ENCODE measurements at regions not wholly inside any gene's neighbourhood (a gene's known extent, or its start where the extent isn't known, plus 50 kb on each side); places are given as distances from the start of the nearest gene placed in this dataset.

GRCh38 chr13:37168926-37169325 lies 63.5 kb upstream of the CSNK1A1L start:
- Histone ChIP-seq H3K9me2 (ENCODE audit: insufficient read depth) (no peaks in the 10 kb centered on the region), H3K4me1 (ENCODE audit: insufficient read depth) (no peaks in the 10 kb centered on the region), H3K4me3 (no peak overlapping the region), H4K20me1 (replicated peaks; ENCODE audit: insufficient read depth) (no peaks in the 10 kb centered on the region), H3F3A (replicated peaks; ENCODE audit: low read depth) (no peaks in the 10 kb centered on the region), H2AFZ (no peak overlapping the region), H3K36me3 (ENCODE audit: insufficient read depth) (no peaks in the 10 kb centered on the region), H3K27ac (ENCODE audit: low read depth) (no peak overlapping the region), H3K27me3 (ENCODE audit: insufficient read depth) (no peaks in the 10 kb centered on the region), H3K4me2 (no peak overlapping the region), H3K79me2 (replicated peaks; ENCODE audit: insufficient read depth) (no peaks in the 10 kb centered on the region)
- no peak for DNase-seq (ENCODE audit: low spot score)
- no peaks in the 10 kb centered on the region for H3K36me3 Mint-ChIP-seq (ENCODE audit: low read depth)
- H3K27me3 Mint-ChIP-seq (ENCODE audit: insufficient read depth, low read depth, poor library complexity) = no peaks in the 10 kb centered on the region
- H3K27ac Mint-ChIP-seq = no peak overlapping the region
- no peaks in the 10 kb centered on the region for H3K9me3 Mint-ChIP-seq
- no peak for ATAC-seq
- peaks cover 8% of the 10 kb centered on the region; the same call in 2 of the 3 replicates for H3K4me1 Mint-ChIP-seq
- H3K4me3 Mint-ChIP-seq = no peak overlapping the region
- TF ChIP-seq EZH2 (IDR thresholded peaks at IDR 0.05; ENCODE audit: low read depth, unreplicated experiment) (no peak), CREB1 (CRISPR knock-in tag; IDR thresholded peaks at IDR 0.05; ENCODE audit: low read depth) (no peak), REST (IDR thresholded peaks at IDR 0.05; ENCODE audit: unreplicated experiment) (no peak), NANOG (IDR thresholded peaks at IDR 0.05; ENCODE audit: borderline replicate concordance) (no peak), ZNF462 (CRISPR knock-in tag; IDR thresholded peaks at IDR 0.05) (no peak), STAT1 (IDR thresholded peaks at IDR 0.05; ENCODE audit: unreplicated experiment) (no peak), EZH2phosphoT487 (IDR thresholded peaks at IDR 0.05; ENCODE audit: unreplicated experiment) (no peak), CTCF (conservative IDR thresholded peaks at IDR 0.05; ENCODE audit: low read depth in 2 of 2) (no peak), ETS1 (IDR thresholded peaks at IDR 0.05) (no peak), JUNB (IDR thresholded peaks at IDR 0.05; ENCODE audit: unreplicated experiment) (no peak), ZNF331 (CRISPR knock-in tag; IDR thresholded peaks at IDR 0.05; ENCODE audit: low read depth) (no peak), POLR2AphosphoS5 (IDR thresholded peaks at IDR 0.05; ENCODE audit: low read depth) (no peak), ZNF114 (CRISPR knock-in tag; IDR thresholded peaks at IDR 0.05) (no peak)

Data from GM23338 (cell line).